ENCODE measurements at regions not wholly inside any gene's neighbourhood (a gene's known extent, or its start where the extent isn't known, plus 50 kb on each side); places are given as distances from the start of the nearest gene placed in this dataset.

DNA sequence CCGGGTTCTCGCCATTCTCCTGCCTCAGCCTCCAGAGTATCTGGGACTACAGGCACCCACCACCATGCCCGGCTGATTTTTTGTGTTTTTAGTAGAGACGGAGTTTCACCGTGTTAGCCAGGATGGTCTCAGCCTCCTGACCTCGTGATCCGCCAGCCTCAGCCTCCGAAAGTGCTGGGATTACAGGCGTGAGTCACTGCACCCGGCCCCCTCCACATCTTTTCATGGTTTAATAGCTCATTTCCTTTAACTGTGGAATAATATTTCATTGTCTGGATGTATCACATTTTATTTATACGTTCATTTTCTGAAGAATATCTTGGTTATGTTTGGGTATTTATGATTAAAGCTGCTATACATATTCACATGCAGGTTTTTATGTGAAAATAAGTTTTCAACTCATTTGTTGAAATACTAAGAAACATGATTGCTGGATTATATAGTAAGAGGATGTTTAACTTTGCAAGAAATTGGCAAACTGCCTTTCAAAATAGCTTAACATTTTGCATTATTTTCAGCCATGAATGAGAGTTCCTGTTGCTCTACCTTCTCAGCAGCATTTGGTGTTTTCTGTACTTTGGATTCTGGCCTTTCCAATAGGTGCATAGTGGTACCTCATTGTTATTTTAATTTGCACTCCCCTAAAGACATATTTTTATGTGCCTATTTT lies 591.9 kb downstream of the TECRL start:
- intact Hi-C loops (cut with DNase I), result no loop called here
- no peak for DNase-seq

DNA sequence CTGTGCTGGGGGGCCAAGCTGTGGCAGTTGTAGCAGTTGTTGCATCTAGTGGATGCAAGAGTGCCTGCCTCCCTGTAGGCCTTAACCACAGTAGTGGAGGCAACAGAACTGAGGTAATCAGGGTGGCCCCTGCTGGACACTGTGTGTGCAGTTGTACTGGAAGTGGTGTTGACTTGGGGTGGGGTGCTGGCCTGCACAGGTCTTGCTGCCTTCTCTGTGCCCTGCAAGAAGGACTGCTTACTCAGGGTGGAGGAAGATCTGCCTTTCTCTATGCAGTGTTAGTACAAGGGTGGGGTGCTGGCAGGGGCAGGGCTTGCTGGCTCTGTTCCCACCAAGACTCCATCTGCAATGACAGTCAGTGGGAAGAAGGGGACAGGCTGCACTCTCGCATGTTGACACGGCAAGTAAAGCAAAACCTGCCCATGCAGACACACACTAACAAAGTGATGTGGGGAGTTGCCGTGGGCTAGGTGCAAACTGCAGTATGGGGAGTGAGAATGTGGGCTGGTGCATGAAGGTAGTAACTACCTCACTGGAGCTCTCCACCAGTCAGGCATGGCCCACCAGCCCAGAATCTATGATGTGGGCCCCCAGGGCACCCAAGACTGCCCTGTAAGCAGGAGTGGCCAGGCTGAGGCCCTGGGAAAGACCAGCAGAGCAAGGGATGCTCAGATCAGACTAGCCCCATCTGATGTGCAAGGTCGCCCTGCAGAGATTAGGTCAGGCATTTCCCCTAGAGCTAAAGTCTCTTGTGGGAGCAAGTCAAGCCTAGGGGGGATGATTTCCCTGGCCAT lies 594.9 kb downstream of the TECRL start:
- peak in 2 of 10 donors; percentile 58 to 62 for DNase-seq
- intact Hi-C loops (cut with DNase I), result no loop called here

DNA sequence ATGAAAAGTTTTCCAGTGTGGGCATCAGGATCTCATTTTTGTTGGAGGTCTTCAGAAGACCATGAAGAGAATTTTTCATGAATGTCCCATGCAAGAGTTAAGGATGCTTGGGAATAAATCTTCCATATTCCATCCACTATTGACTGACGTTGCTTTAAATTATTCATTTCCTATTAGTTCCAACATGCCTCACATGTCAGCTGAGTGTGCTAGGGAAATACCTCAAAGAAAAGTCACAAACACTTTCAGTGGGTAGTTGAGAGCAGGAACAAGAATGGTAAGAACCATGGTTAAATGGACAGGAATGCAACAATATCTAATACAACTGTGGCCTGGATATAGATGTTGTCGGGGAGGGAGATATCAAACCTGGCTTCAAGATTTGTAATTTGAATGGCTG lies 610.1 kb downstream of the TECRL start:
- DNase-seq, result no peak
- intact Hi-C loops (cut with DNase I), result no loop called here

DNA sequence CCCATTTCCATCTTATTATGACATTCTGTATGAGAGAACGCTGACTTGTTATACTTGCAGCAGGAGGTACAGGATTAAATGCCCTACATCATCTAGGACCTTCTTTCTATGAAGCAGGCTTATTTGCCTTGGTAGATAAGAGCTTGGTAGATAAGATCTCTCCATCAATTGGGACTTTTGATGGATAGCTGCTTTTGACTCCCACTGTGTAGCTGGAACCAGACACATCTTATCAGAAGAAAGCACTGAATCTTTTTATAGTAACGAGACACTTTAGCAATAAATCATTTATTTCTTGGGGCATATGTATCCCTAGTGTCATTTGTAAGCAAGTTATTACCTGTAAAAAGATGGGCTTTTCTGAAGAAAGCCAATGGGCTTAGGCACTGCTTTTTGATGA lies 613.9 kb downstream of the TECRL start:
- DNase-seq, result no peak
- intact Hi-C loops (cut with DNase I), result no loop called here

DNA sequence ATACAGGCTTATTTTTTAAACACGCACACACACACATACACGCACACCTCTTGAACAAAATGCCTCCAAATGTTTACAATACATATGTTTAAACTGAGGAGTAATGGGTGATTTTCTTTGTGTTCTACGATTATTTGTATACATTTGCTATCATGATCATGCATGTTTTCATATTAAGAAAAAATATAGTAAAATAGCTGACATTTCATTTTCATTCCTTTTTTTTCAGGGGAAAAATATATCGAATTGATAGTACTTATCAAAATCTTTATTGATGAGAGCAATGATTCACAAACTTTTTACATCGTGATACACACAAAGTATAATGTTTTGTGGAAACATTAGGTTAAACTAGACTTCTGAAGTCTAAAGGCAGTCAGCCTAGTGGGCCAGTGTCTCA lies 618.9 kb downstream of the TECRL start:
- no peak for DNase-seq

DNA sequence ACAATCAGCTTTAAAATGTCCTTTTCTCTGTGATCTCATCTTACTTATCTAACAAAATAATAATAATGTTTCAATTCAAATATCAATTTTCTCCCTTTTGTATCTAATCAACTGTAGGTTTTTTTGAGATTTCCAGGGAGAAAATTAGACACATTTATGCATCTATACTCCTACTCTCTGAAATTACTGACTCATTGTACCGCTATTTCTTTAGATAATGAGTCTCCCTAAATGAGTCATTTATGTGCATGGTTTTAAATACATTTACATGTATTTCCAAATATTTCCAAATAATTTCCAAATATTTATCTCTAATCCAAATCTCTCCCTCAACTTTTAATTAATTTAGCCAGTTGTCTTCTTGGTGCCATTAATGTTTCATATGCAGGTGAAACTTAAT lies 621.0 kb downstream of the TECRL start:
- DNase-seq, result no peak
- intact Hi-C loops (cut with DNase I), result no loop called here

More for the DNA sequence above, 618.9 kb downstream of the TECRL start:
- intact Hi-C loops (cut with DNase I), result no loop called here

DNA sequence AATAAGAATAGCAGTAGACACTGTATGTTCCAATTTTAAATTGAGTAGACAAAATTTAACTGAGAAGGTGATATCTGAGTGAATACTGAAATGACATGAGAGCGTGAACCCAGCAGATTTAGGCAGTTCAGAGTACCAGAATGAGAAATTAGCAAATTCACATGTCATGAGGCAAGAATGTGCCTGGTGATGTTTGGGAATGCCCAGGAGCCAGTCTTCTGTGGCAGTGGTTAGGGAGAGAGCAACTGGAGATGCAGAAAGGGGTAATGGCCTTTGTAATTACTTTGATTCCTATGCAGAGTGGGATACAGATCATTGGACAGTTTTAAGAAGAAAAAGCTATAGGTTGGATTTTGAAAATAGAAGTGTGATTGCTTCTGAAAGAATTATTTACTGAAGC lies 621.9 kb downstream of the TECRL start:
- DNase-seq, result no peak
- intact Hi-C loops (cut with DNase I), result no loop called here

DNA sequence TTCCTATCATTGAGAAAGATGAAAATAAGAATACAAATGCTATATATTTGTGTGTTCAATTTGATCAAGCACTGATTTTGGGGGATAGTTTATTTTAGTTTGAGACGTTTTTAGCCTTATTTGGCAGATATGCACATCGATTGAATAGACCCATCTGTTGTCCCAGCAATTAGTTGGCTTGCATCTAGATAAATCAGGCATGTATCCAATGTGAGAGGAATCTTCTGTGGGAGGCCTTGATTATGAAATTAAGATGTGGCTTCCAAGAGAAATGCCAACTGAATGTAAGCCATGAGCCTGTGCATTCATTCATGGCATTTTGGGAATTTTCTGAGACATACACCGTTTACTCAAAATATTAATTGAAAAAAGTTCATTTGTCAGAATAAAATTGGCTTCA lies 623.1 kb downstream of the TECRL start:
- no peak for DNase-seq
- intact Hi-C loops (cut with DNase I), result no loop called here

DNA sequence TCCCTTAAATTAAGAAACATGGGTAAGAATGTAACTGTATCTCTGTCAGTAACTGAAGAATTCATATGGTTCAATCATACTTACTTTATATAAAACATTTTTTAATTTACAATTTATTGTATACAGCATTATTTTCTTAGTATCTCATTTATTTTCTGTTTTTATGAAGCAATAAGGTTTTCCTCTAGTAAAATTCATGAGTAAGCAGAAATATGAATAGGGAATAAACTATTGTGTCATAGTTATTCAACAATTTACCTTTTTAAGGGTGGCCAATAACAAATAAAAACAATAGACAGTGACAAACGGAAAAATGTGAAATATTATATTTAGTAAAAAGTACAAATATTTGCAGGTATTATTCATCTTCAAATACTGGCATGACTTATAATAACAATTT lies 624.4 kb downstream of the TECRL start:
- no peak for DNase-seq
- intact Hi-C loops (cut with DNase I), result no loop called here

DNA sequence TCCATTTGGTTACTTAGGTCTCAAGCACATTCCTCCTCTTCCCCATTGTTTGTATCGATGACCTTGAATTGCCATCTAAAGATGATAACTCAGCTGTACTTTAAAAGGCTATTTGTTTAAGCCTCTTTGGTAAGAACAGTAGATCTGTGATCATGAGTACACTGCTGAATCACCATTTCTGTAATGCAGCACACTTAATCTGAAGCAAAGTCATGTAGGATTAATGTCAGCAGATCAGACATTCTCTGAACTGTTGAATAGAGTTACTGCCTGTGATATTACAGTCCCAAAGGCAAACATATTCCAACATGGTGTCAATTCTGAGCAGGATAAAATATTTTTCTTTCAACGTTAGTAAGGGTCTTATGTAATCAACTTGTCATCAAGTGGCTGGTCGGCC lies 631.6 kb downstream of the TECRL start:
- intact Hi-C loops (cut with DNase I), result no loop called here
- DNase-seq, result no peak

DNA sequence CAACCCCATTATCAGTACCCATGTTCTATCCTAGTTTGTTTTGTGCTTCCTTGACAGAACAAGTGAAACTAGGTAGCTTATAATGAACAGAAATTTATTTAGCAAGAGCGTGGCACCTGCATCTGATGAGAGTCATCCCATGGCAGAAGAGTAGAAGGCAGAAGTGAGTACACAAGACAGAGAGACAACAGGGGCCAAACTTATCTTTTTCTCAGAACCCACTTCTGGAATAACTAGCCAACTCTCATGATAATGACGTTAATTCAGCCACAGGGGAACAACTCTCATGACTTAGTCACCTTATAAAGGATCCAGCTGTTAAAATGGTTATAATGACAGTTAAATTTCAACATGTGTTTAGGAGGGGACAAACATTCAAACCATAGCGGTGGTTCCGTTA lies 644.9 kb downstream of the TECRL start:
- intact Hi-C loops (cut with DNase I), result no loop called here
- DNase-seq, result no peak

DNA sequence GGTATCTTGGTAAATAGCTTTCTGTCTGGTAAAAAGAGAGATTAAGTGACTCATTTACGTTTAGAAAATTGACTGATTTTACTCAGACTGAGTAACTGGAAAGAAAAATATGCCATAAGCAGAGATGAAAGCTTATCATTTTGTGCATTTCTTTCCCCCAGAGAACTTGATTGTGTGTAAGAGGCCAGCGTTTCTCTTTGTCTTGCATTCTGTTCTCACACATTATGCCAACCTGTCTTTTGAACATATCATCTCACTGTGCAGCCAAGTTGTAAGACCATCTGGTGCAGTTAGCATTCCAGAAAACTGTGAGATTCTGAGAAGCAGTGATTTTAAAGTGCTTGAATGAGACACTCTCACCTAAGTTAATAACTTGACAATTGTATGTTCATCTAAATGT lies 651.3 kb downstream of the TECRL start:
- DNase-seq, result no peak
- intact Hi-C loops (cut with DNase I), result no loop called here

DNA sequence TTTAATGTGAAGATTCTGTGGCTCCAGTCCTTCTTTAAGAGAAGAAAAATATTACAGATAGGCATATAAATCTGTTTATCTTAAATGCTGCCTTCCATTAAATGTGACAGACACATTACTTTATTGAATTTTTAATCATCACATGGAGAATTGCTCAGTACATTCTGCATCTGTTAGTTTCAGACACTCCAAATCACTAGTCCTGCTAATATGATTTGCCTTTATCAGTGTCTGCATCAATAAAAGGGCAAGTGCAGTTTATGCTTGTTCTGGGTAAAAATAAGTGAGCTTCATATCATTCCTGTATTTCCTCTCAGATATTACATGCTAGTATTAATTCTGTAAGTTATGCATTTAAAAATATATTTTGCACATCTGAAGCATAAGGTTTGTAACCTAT lies 666.4 kb downstream of the TECRL start:
- intact Hi-C loops (cut with DNase I), result no loop called here

DNA sequence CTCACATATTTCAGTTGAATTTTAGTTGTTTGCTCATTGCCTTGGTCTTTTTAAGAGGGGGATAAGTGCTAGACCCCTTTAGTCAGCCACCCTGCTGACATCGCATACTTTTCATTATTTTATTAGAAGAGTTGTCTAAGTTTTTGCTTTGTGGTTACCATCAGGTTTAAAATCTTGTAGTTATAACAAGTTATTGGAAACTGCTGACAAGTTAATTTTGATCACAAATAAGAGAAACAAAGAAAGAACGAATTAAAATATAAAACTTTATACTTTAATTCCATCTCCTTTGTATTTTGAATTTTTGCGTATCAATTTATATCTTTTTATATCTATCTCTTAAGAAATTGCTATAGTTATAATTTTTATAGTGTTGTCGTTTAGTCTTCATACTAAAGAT lies 679.7 kb downstream of the TECRL start:
- DNase-seq, result no peak
- intact Hi-C loops (cut with DNase I), result no loop called here

More for the DNA sequence above, 666.4 kb downstream of the TECRL start:
- DNase-seq, result no peak

DNA sequence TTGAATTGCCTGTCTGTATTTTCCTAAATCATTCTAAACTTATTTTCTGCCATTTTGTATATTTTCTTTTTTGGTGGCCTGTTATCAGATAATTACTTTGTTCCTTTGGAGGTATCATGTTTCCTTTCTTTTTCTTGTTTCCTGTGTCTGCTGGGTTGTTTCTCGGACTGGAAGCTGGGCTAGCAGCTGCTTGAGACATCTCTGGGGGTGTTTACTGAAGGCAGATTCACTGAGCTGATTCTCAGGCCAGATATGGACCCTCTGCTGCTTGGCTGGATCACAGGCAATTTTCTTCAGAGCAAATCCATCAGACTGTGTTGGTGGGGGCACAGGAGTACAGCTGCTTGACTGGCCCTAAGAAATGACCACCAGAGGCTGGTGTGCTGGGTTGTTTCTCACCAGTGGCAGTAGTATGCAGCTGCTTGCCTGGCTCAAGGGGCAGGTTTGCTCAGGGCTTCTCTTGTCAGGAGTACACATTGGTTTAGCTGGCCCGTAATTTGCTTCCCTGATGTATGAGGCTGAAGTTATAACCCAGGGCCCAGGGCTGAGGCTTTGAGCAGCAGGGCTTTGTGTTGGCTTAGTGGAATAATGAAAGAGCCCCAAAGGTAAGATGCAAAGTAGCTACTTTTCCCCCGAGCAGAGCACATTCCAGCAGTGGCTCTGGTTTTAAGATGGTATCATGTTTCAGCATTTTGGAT lies 680.6 kb downstream of the TECRL start:
- peak in 1 of 10 donors; percentile 43 for DNase-seq
- intact Hi-C loops (cut with DNase I), result no loop called here

DNA sequence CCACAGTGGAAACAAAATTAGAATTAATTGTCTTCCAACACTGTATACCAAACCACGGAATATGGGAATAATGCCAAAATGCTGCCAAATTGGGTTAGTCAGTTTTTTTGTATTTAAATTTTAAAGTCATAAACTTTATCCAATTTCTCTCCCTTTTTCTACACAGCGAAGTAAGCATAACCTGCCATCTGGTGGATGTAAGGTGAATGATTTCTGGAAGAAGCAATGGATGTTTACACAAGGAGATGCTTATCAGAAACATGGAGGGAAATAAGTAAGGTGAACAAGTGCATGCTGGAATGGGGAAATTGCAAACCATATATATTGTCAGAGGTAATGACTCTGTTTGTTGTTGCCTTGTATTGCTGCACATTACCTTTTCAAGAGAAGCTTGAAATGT lies 691.9 kb downstream of the TECRL start:
- DNase-seq, result no peak
- intact Hi-C loops (cut with DNase I), result no loop called here

DNA sequence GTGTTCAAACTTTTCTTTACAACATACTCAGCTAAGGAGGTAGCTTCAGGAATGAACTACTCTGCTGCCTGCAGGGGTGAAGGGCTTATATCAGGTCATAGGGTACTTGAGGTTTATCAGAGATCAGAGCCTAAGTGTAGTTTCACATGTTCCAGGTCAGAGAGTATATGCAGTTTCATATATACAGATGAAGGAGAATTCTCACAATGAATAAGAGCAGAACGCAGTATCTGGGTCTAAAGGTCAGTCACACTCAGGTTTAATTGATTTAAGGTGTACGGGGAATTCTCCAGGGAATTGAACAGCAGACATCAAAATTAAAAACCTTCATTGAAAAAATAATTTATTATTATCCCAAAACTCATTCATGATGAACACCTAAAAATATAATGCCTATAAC lies 700.6 kb downstream of the TECRL start:
- no peak for DNase-seq
- intact Hi-C loops (cut with DNase I), result no loop called here

DNA sequence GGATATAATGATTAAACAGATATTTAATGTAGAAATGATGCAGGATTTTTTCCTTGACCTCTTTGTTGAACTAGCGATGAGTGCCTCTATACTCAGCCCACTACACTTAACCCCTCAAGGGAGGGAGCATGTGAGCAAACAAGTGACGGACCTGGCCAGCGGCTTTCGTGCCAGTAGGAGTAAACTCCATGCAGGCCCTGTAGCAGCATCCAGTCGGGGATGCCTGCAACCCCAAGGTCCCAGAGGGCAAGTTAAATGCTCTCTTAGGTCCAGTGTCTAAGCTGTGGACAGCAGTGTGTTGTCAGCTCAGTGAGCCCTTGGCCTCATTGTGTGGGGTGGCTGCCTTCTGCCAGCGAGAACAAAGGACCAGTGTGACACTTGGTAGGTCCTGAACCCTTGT lies 708.7 kb downstream of the TECRL start:
- DNase-seq, result peak in 2 of 10 donors; percentile 66 to 74
- intact Hi-C loops (cut with DNase I), result no loop called here

DNA sequence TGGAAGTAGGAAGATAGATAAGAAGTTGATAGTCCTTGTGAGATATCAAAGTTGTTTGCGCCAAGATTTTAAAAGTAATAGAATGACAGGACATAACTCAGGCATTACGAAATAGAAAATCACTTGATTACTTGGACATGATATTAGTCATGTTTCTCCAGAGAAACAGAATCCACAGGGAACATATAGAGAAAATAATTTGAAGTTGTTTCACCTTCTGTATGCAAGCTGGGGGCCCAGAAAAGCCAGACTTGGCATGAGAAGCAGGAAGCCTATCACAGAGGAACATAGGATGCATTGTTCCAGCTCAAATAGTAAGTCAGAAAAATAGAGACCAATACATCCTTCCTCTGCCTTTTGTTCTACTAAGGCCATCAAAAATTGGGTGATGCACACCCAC lies 715.9 kb downstream of the TECRL start:
- intact Hi-C loops (cut with DNase I), result no loop called here
- DNase-seq, result no peak

DNA sequence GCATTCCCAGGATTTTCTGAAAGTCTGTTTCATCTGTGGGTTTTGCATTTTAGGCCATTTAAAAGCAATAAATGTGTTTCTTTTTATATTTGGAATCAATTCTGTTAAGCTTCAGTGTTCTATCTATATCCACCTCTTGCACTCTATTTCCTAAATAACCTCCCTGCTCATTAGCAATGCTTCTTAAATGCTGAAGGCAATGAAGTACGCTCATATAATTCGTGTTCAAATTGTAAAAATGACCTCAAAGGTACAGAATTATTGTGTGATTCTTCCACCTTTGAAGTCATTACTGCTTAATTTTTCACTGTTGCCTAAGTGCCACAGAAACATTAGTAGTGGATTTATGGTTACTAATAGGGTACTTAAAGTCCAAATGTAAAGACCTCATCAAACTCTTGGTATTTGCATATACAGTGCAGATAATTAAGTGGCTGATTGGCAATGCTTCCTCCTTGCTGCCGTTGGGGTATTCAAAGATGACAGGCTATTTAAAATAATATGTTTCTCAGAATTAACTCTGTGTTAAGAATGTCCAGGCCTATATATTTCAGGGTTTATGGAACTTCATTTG lies 730.8 kb downstream of the TECRL start:
- DNase-seq, result no peak
- intact Hi-C loops (cut with DNase I), result no loop called here

DNA sequence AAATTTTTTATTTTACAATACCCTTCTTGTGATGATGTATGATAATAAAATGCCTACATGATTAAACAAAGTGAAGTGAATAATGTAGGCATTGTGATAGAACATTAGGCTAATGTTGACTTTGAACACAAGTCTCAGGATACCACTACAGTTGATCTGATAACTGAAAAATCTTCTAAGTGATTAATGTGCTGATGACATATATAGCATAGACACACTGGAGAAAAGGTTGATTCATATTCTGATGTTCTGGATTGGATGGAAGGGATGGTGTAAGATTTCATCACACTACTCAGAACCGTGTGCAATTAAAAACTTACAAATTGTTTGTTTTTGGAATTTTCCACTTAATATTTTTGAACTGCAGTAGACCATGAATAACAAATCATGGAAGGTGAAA lies 738.5 kb downstream of the TECRL start:
- DNase-seq, result no peak
- intact Hi-C loops (cut with DNase I), result no loop called here

Data from posterior cingulate gyrus (tissue), 11 donors.